Gastrocnemius medialis (tissue), 4 donors: ENCODE measurements at regions not wholly inside any gene's neighbourhood (a gene's known extent, or its start where the extent isn't known, plus 50 kb on each side); places are given as distances from the start of the nearest gene placed in this dataset.
"Not testable (repeated sequence)": the region's sequence is repeated elsewhere in the genome, so short reads cannot be mapped to it uniquely, and the experiment has no call there.

ENCODE experiments used
- ATAC-seq, 2 donors: fragments of 150-250 bp; one replicate each; pipeline ENCODE4 v1.9.1; 2016
- DNase-seq, 2 donors: peaks; one replicate each; pipeline ENCODE4 v3.0.0-alpha.2; 2019
- H3K27ac ChIP-seq, 4 donors: fragments of 200-600 bp; sonication (generic); 1 replicate in 1 of 4; 2 replicates in 3 of 4; pipeline ENCODE4 v1.5.1; 2016 to 2018; ENCODE audit warnings: mild to moderate bottlenecking in 2 of 4, moderate library complexity in 1 of 4
- H3K27me3 ChIP-seq, 3 donors: fragments of 200-600 bp; sonication (generic) in 2 of 3; 1 replicate in 1 of 3; 2 replicates in 2 of 3; pipeline versions ENCODE4 v1.5.1 to v1.6.0; 2016 to 2019; ENCODE audit warnings: mild to moderate bottlenecking in 1 of 3, moderate library complexity in 1 of 3
- H3K36me3 ChIP-seq, 2 donors: fragments of 200-600 bp; sonication (generic) in 1 of 2; one replicate each; pipeline ENCODE4 v1.5.1; 2017 to 2018
- H3K4me1 ChIP-seq, 2 donors: fragments of 200-600 bp; sonication (generic) in 1 of 2; one replicate each; pipeline ENCODE4 v1.5.1; 2016 to 2017; ENCODE audit warnings: mild to moderate bottlenecking in 2 of 2
- H3K4me3 ChIP-seq, 4 donors: fragments of 200-600 bp; sonication (generic) in 3 of 4; 1 replicate in 1 of 4; 2 replicates in 3 of 4; pipeline ENCODE4 v1.5.1; 2016 to 2019; ENCODE audit warnings: mild to moderate bottlenecking in 2 of 4
- H3K9me3 ChIP-seq, 3 donors: fragments of 200-600 bp; sonication (generic) in 2 of 3; 1 replicate in 1 of 3; 2 replicates in 2 of 3; pipeline ENCODE4 v1.5.1; 2016 to 2019
- CTCF ChIP-seq, 5 experiments: fragments of 450-650 bp in 3 of 5; fragments of 200-600 bp in 2 of 5; sonication (generic) in 2 of 5; IDR thresholded peaks in 4 of 5; conservative IDR thresholded peaks in 1 of 5; 1 replicate in 4 of 5; 2 replicates in 1 of 5; pipeline ENCODE4 v1.5.1; 2016 to 2019; ENCODE audit warnings: antibody characterized with exemption in 5 of 5, mild to moderate bottlenecking in 3 of 5, moderate library complexity in 3 of 5
- POLR2A ChIP-seq, 2 donors: fragments of 450-650 bp; IDR thresholded peaks; one replicate each; pipeline ENCODE4 v1.6.1; 2017; ENCODE audit warnings: antibody characterized with exemption in 2 of 2, mild to moderate bottlenecking in 2 of 2, moderate library complexity in 2 of 2
- in situ Hi-C, 4 donors: fragments of 200-750 bp; cut with MboI; loops; one replicate each; pipeline versions ENCODE4 v1.15.0 to v1.8.0; 2017; ENCODE audit warnings: low sequenced_read_pairs in 4 of 4
- intact Hi-C: fragments of 100-400 bp; cut with DNase I; formaldehyde crosslinking; loops from one replicate; pipeline ENCODE4 v1.15.1; 2023; ENCODE audit warnings: low total_unique reads

DNA sequence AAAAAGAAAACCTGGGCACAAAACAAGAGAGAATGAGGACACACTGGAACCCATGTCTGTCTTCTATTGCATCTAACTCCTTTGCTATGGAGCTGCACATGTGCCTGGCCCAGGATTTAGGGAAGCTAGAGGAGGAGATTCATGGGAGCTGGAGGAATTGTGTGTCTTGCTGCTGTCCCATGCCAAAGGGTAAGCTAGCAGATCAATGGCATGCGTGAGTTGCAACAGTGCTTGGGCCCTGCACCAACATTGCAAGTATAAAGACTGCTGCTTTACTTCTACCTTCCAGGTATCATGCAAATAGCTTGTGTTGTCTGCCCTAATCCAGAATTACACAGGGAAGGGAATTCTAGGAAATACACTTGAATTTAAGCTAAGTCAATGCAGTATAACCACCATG, 196.4 kb upstream of the IGF1 start:
- peaks cover 0 to 10% (median 0%) of the 10 kb centered on the region in 3 donors for H3K9me3 ChIP-seq
- no peaks in the 10 kb centered on the region for H3K27me3 ChIP-seq
- in situ Hi-C loops = no loop called here
- intact Hi-C loops = no loop called here
- no peaks in the 10 kb centered on the region for H3K4me1 ChIP-seq
- DNase-seq (no peak), ATAC-seq (no peak)
- H3K36me3 ChIP-seq = no peaks in the 10 kb centered on the region
- no peak for TF ChIP-seq POLR2A (IDR thresholded peaks at IDR 0.05)
- TF ChIP-seq CTCF (IDR thresholded peaks at IDR 0.05 in 4 of 5, conservative IDR thresholded peaks at IDR 0.05 in 1 of 5) = no peak
- H3K27ac ChIP-seq = no peak overlapping the region
- no peak overlapping the region for H3K4me3 ChIP-seq

GRCh38 chr12:102675672-102676071, 195.3 kb upstream of the IGF1 start:
- no peak for DNase-seq
- in situ Hi-C loops (no loop called here), intact Hi-C loops (no loop called here)
- no peak for ATAC-seq
- H3K4me1 ChIP-seq = no peaks in the 10 kb centered on the region
- peaks cover 0 to 10% (median 0%) of the 10 kb centered on the region in 3 donors for H3K9me3 ChIP-seq
- TF ChIP-seq CTCF (IDR thresholded peaks at IDR 0.05 in 4 of 5, conservative IDR thresholded peaks at IDR 0.05 in 1 of 5) (no peak), POLR2A (IDR thresholded peaks at IDR 0.05) (no peak)
- H3K36me3 ChIP-seq = no peaks in the 10 kb centered on the region
- no peaks in the 10 kb centered on the region for H3K27me3 ChIP-seq
- H3K27ac ChIP-seq = no peak overlapping the region
- H3K4me3 ChIP-seq = no peak overlapping the region

DNA sequence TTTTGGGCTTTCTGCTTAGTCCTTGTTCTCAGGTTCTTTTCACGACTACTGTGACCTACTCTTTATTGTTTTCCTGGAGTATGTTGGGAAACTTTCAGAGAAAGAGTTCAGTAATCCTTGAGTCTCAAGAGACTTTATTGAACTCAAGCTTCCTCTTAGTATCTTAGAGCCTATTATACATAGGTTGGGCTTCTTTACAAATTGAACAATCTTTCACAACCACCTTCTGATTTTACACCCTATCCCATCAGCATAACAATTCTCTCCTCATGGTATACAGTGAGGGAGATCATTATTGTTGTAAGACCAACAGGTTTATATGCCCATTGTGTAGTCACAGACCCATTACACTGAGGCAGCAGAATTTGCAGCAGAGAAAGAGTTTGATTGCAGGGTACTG, 193.2 kb upstream of the IGF1 start:
- Histone ChIP-seq H3K36me3 (no peaks in the 10 kb centered on the region), H3K9me3 (peaks cover 0 to 10% (median 0%) of the 10 kb centered on the region in 3 donors), H3K4me1 (no peaks in the 10 kb centered on the region), H3K4me3 (no peak overlapping the region), H3K27me3 (no peaks in the 10 kb centered on the region), H3K27ac (no peak overlapping the region)
- TF ChIP-seq CTCF (IDR thresholded peaks at IDR 0.05 in 4 of 5, conservative IDR thresholded peaks at IDR 0.05 in 1 of 5) = no peak
- TF ChIP-seq POLR2A (IDR thresholded peaks at IDR 0.05) = no peak
- intact Hi-C loops = no loop called here
- no peak for ATAC-seq
- DNase-seq = no peak
- in situ Hi-C loops = no loop called here

DNA sequence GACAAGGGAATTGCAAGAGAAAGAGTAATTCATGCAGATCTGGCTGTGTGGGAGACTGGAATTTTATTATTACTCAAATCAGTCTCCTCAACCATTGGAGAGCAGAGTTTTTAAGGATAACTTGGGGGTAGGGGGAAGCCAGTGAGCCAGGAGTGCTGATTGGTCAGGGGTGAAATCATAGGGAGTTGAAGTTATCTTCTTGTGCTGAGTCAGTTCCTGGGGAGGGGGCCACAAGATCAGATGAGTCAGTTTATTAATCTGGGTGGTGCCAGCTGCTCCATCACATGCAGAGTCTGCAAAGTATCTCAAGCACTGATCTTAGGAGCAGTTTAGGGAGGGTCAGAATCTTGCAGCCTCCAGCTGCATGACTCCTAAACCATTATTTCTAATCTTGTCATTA, 191.8 kb upstream of the IGF1 start:
- H3K36me3 ChIP-seq, H3K4me3 ChIP-seq, in situ Hi-C loops, DNase-seq, ATAC-seq, H3K27ac ChIP-seq, intact Hi-C loops, H3K4me1 ChIP-seq, H3K27me3 ChIP-seq: not testable (repeated sequence)
- peaks cover 0 to 10% (median 0%) of the 10 kb centered on the region in 3 donors for H3K9me3 ChIP-seq

DNA sequence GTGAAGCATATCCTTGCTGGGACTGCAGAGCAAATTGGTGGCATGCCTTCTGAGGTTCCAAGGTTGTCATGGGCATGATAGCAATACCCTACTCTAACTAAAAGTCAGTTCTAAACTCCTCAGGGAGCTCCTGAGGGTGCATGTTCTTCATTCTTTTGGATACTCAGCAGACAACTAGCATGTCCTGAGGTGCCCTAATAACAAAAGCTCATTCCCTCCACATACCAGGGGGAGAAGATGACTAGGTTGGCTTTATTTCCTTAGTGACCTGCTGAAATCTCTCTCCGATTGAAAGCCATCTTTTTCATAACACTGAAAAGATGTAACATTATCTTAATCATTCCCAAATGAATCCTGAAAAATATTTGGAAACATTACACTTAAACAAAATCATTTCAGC, 188.7 kb upstream of the IGF1 start:
- no peak for DNase-seq

DNA sequence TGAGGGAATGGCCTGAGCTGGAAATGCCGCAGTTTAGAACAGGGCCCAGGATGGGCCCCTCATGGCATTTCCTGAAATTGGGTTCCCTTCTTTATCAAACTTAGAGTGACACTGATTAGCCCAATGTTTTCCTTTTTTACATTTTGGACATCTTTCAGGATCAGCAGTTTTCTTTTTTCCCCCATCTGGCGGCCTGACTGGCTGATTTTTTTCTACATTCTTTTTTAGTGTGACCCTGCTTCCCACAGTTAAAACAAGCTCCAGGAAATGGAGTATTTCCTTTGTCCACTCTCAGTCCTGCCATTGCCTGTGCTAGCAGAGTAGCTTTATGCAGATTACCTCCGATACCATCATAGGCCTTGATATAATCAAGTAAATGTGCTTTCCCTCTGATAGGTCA, 185.8 kb upstream of the IGF1 start:
- H3K27me3 ChIP-seq, H3K4me1 ChIP-seq, H3K36me3 ChIP-seq, ATAC-seq, DNase-seq, H3K4me3 ChIP-seq, in situ Hi-C loops, H3K9me3 ChIP-seq, intact Hi-C loops, H3K27ac ChIP-seq: not testable (repeated sequence)

More for the DNA sequence above, 188.7 kb upstream of the IGF1 start:
- Histone ChIP-seq H3K9me3 (peaks cover 0 to 10% (median 0%) of the 10 kb centered on the region in 3 donors), H3K36me3 (no peaks in the 10 kb centered on the region), H3K4me3 (no peak overlapping the region), H3K4me1 (no peaks in the 10 kb centered on the region), H3K27me3 (no peaks in the 10 kb centered on the region), H3K27ac (no peak overlapping the region)
- in situ Hi-C loops (no loop called here), intact Hi-C loops (no loop called here)
- no peak for ATAC-seq
- TF ChIP-seq CTCF (IDR thresholded peaks at IDR 0.05 in 4 of 5, conservative IDR thresholded peaks at IDR 0.05 in 1 of 5) = no peak
- no peak for TF ChIP-seq POLR2A (IDR thresholded peaks at IDR 0.05)
